ENCODE measurements at regions not wholly inside any gene's neighbourhood (a gene's known extent, or its start where the extent isn't known, plus 50 kb on each side); places are given as distances from the start of the nearest gene placed in this dataset.

- TF ChIP-seq CTCF (IDR thresholded peaks at IDR 0.05) (no peak), POLR2A (IDR thresholded peaks at IDR 0.05) (no peak), POLR2AphosphoS5 (IDR thresholded peaks at IDR 0.05) (no peak)
These were observed 1731.7 kb downstream of the ARAP2 start for GRCh38 chr4:34512616-34513015.
